GM19438 (cell line): ENCODE measurements at regions not wholly inside any gene's neighbourhood (a gene's known extent, or its start where the extent isn't known, plus 50 kb on each side); places are given as distances from the start of the nearest gene placed in this dataset.

Source experiments
- ATAC-seq: cut with Tn5 transposase; IDR thresholded peaks from one replicate; pipeline ENCODE4 v1.9.1; 2021; ENCODE audit warnings: low read depth; ENCODE audit not compliant: unreplicated experiment

GRCh38 chr2:224213396-224213795, 174.3 kb upstream of the SERPINE2 start:
- no peak for ATAC-seq

DNA sequence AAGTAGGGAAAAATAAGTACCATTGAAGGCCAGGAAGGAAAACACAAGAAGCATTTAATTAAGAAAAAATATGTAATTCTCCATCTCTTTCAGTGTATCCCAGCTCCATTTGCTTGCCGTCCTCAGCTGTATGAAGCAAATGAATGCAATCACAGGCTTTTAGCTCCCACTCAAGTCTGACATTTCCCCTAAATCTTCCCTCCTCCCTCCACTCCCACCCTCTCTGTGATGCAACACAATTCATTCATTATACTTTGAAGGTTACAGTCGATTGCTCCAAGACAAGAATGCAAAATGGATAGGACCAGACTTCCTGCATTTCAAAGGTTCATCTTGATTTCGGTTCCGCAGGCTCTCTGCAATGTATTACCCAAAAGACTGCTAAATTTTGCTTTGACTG, 172.7 kb upstream of the SERPINE2 start:
- no peak for ATAC-seq

DNA sequence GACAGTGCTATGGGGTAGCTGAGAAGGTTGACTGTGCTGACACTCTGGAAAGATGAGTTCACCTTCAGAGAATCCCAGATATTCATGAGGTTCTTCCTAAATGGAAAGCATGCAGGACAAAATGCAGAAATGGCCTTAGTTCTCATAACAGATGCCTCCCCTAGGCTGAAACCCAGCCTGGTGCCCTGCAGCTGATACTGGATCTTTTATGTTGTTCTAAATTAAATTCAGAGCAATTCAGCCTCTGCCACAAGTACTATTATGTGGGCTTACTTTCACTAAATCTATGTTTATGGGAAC, 172.0 kb upstream of the SERPINE2 start:
- no peak for ATAC-seq

GRCh38 chr2:224210286-224211180, 171.4 kb upstream of the SERPINE2 start:
- ATAC-seq: no peak

DNA sequence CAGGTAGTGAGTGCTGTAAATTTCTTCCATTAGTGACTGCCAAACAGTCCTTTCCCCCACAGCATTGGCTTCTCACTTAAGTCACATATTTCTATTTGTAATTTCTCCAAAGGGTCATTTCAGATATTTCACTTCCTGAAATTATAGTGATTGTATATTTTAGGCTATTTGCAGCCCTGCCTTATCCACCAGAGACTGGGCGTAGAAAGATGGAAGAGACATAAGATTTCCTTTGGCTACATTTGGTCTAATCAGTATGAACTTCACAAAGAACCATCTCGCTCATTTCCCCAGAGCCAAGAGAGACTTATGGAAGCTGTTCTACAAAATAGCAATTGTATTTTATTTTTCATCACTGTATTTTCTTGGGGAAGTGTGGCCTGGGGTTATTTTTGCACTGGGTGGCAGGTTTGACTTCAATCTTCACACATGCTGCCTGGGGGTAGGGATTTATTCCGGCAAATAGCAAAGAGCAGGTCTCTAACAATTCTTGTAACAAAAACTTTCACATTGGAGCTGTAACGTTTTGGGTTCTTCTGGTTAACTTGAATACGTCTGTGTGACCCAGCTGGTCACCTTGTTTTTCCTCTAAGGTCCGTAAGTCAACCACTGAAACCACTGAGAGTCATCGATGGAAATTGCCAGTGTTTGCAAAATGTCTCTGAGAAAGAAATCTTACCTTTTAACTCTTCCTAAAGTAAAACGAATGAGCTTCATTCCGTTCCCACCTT, 170.6 kb upstream of the SERPINE2 start:
- no peak for ATAC-seq

DNA sequence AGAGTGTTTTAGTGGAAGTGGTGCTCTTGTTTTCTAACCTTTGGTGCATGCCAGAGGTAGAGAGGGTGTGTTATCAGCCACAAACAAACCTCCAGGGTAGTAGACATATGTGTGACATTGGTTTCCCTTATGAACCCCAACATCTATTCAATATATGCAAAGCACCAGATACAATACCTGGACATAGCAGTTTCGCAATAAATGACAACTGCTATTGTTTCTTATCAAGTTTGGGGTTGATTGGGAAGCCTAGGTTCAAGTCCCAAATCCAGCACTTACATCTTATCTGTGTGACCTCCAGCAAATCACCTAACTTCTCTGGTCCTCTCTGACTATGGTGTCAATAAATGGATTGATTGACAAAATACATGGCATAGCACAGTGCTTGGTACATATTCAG, 169.4 kb upstream of the SERPINE2 start:
- ATAC-seq: no peak

DNA sequence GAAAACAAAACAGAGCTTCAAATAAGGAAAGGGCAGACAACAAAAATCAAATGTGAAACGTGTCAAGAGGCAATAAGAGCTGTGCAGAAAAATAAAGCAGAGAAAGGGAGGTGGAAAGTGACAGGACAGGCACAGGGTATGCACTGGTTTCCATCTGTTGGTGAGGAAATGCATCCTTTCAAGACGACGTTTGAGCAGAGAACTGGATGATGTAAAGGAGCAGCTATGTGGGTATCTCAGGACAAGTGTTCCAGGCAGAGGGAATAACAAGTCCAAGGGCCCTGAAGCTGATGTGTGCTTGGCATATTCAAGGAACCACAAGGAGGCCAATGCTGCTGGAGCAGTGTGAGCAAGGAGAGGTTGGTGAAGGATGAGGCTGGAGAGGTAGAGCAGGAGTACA, 168.9 kb upstream of the SERPINE2 start:
- no peak for ATAC-seq

DNA sequence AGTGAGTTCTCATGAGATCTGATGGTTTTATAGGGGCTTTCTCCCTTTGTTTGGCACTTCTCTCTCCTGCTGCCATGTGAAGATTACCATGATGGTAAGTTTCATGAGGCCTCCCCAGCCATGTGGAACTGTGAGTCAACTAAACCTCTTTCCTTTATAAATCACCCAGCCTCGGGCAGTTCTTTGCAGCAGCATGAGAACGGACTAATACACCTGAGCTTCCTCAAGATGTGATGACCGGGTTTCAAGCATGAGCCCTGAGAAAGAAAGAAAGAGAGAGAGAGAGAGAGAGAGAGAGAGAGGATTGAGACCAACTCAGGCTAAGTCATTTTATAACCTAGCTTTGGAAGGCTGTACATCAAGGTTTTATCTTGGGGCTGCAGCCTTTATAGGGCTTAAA, 167.7 kb upstream of the SERPINE2 start:
- no peak for ATAC-seq

DNA sequence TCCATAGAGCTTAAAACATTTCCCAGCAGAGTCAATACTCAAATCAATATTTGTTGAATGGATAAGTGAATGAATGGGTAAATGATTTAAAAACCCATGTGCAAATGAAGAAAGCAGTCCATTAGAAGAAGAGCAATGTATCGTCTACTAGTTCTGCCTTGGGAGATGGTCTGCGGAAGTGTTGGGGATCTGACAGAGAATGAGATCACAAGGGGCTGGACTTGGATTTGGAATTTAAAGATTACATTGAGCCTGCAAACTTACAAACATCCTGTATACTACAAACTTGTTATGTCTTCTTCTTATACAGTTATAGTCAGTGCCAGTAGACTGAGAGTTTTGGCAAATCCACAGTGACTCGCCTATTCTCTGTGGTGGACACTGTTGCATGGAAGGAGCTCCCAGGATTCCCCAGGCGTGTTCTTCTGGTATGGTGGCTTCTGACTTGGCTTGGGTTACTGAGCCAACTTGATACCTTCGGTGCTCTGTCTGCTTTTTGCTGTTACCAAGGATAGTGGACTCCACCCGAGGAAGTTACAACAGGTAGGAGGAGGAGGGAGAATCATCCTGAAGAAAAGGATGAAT, 163.3 kb upstream of the SERPINE2 start:
- ATAC-seq: no peak

DNA sequence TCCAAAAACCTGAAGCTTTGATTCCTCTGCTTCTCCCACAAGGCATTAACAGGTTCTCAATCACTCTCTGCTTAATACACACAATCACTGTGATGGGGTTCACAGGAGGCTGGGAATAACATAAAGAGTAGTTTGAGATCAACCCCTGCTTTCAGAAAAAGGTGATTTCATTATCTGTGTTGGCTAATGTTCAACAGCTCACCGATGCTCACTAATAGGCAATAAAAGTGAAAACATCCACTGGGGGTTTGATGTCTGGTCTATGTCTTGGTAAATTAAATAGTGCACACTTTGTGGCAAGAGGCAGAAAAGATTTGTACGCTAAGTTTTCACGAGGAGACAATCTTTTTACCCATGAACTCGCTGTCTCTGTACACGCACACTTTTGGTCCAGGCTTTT, 159.3 kb upstream of the SERPINE2 start:
- no peak for ATAC-seq

DNA sequence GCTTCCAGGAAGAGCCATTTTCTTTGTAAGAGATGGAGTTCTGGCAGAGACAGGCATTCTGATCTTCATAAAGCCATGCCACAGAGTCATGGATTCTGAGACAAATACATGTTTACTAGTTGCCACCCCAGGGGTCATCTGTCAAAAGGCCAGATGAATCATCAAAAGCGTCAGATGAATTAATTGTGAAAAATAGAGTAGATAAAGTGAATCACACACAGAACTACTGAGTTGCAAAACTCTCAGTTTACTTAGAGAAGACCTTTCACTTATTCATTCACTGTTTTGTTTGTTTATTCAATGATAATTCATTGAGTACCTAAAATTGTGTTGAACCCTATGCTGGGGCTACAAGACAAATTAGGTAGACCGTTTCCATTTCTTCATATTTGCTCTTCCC, 157.7 kb upstream of the SERPINE2 start:
- no peak for ATAC-seq

DNA sequence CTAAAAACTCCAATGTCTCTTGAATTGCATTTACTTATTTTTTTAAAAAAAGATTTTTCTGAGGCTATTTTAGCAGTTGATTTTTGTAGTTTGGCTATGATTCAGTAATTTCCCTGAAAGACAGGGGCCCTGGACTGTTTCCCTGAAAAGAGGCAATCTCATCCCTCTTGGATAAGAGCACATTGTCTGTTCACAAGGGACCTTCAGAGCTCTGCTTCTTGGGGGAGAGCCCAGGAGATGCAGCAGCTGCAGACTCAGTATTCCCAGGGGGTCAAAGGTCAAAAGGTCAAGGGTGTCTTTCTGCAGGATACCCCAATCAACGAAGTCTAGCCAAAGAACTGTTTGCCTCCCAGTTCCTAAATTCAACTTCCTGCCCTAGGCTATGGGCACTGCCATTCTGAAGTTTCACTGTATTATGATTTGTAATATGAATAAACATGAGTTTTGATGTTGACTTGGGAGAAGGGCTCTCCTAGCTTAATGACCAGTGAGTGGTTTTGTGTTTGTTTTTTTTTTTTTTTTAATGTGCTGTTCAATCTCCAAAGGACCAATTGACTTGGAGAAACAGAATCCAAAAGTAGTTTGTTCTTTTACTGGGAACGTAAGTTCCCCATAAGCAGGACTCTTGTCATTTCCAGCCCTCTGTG, 157.0 kb upstream of the SERPINE2 start:
- ATAC-seq: no peak

DNA sequence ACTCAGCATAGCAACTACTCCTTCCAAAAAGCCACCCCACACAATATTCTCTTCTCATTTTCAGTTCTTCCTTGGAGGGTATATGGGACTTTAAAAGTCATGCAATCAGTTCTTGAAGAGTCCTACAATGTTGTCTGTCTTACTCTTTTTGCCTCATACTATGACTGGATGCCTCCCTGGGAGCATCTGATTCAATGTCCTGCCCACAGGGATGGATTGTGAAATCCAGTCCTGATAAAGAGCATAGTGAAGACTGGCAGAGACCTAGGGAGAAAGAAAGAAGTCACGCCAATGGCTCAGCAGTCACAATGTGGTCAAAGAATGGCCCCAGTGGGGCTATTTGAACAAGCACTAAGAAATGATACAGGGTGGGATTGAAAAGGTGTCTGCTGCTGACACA, 155.1 kb upstream of the SERPINE2 start:
- ATAC-seq: no peak

DNA sequence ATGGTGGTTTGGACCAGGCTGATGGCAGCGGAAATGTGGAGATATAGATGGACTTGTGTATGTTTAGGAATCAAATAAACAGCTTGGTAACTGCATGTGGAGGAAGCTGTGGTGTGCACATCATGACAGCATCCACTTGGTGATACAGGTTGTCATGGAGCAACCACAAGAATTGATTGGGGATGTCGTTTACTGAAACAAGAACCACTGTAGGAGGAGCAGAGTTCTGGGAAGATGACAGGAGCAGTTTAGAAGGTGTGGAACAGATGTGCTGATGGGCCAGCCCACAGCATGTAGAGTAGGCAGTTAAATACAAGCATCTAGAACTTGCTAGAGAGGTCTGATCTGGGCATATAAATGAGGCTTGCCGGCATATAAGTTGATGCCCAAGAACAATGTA, 152.4 kb upstream of the SERPINE2 start:
- no peak for ATAC-seq

- ATAC-seq: no peak
Observed at GRCh38 chr2:224190936-224191270, 151.8 kb upstream of the SERPINE2 start.

- ATAC-seq: no peak
Observed at GRCh38 chr2:224190234-224190935, 151.3 kb upstream of the SERPINE2 start.

DNA sequence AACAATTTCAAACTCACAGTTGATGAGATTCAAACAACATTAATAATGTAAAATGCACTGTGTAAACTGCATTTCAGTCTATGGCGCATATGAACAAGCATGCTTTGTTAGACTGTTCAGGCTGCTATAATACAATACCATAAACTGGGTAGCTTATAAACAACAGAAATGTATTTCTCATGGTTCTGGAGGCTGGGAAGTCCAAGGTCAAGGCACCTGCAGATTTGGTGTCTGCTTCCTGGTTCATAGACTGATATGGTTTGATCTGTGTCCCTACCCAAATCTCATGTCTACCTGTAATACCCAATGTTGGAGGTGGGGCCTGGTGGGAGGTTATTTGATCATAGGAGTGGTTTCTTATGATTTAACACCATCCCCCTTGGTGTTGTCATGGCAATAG, 148.1 kb upstream of the SERPINE2 start:
- no peak for ATAC-seq

- no peak for ATAC-seq
Observed at GRCh38 chr2:224185023-224185601, 146.0 kb upstream of the SERPINE2 start.

DNA sequence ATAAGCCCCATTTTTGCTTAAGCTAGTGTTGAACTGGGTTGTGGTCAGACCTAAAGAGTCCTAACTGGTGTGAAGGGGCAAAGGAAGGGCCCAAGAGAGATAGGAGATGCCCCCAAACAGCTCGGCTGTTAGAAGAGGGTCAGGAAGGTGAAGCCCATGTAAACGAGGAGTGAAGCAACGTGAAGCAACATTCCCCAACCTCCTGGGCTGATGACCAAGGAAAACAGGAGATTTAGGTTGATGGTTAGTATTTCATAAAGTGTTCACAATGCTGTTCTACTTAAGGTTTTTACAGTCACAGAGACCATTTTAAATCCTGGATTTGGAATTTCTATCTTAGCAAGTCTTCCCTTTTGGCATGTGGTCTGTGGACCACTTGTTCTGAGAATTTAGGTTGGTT, 144.0 kb upstream of the SERPINE2 start:
- no peak for ATAC-seq

DNA sequence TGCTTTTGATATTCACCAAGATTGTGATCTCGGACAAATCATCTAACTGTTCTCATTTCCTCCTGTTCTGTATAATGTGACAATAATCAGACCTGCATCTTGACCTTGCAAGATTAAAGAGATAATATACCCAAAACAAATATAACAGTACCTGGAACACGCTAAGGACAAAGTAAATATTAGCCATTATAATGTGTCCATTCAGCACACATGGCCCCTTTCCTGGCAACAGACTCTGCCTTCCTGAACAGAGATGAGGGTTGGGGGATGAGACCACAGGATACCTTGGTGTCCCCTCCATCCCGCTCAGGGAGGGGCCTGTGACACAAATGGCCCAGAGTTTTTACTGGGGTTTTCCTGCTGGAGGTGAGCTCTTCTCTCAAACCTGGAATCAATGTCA, 143.4 kb upstream of the SERPINE2 start:
- ATAC-seq: no peak
